OCI-LY3 (cell line): ENCODE measurements at regions not wholly inside any gene's neighbourhood (a gene's known extent, or its start where the extent isn't known, plus 50 kb on each side); places are given as distances from the start of the nearest gene placed in this dataset.

Experiments
- EZH2phosphoT487 ChIP-seq: fragments of 200-600 bp; shearing (Covaris generic); IDR thresholded peaks from 2 replicates; pipeline ENCODE4 v1.6.1; 2018; ENCODE audit warnings: antibody characterized with exemption, mixed run types, low read depth
- TF ChIP-seq, protein P1 (sequence below): fragments of 200-600, 300-600 bp; sonication (generic); IDR thresholded peaks from 2 replicates; pipeline ENCODE4 v1.5.1; 2014; ENCODE audit warnings: antibody characterized with exemption, low read length, low read depth

DNA sequence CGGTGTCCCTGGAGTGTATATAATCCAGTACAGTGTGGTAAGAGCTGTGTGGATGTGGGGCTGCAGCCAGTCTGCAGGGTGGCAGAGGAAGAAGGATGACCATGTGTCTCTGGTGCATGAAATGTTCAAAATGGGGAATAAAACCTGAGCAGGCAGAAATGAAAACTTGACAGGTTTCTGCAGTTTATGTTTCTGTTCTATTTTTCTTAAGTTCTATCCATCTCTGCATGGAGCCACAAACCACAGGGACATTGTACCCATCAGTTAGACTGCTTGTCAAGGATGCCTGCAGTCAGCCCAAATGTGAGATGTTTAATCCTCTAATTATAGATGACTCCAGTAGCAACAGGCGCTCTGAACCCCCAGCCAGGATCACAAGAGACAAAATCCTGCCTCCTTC is 216.7 kb downstream of the IL20RB start:
- TF ChIP-seq, protein P1, sequence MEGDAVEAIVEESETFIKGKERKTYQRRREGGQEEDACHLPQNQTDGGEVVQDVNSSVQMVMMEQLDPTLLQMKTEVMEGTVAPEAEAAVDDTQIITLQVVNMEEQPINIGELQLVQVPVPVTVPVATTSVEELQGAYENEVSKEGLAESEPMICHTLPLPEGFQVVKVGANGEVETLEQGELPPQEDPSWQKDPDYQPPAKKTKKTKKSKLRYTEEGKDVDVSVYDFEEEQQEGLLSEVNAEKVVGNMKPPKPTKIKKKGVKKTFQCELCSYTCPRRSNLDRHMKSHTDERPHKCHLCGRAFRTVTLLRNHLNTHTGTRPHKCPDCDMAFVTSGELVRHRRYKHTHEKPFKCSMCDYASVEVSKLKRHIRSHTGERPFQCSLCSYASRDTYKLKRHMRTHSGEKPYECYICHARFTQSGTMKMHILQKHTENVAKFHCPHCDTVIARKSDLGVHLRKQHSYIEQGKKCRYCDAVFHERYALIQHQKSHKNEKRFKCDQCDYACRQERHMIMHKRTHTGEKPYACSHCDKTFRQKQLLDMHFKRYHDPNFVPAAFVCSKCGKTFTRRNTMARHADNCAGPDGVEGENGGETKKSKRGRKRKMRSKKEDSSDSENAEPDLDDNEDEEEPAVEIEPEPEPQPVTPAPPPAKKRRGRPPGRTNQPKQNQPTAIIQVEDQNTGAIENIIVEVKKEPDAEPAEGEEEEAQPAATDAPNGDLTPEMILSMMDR = no peak
- no peak for TF ChIP-seq EZH2phosphoT487
